NCI-H2196 (cell line): ENCODE measurements at regions not wholly inside any gene's neighbourhood (a gene's known extent, or its start where the extent isn't known, plus 50 kb on each side); places are given as distances from the start of the nearest gene placed in this dataset.

ENCODE experiments used
- DNase-seq: peaks from one replicate; lab custom pipeline; 2025; ENCODE audit not compliant: unreplicated experiment; lab: John Stamatoyannopoulos, UW

DNA sequence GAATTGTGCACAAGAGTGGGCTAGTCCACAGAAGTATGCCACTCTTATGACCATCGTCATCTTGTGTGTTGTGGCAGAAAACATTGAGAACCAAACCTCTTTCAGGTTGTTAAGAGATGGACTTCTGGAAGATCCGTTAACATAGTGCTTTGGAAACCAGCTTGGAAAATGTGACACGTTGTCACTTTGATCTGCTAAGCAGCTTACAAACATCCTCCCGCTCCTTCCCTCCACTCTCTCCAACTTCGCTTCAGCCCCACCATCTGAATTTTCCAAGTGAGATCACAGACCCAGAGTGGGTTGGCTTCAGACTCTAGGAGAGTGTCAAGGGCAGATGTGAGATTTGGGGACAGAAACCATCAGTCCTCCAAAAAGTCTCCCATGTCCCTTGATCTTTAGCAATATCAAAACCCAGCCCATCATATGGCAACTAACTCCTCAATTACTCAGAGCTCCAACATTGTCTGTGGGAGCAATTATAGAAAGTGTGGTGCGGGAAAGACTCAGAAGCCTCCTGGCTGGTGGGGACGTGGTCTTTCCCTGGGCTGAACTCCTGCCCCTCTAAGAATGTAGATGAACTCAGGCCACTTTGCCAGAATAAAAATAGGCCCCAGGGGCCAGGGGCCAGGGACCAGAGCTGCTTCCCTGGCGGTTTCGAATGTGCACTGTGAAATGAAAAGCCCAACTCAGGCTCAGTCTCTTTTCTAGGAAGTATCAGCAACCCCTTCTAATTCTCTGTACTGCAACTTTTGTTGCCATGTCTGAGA, 129.5 kb downstream of the SLC38A6 start:
- no peak for DNase-seq

DNA sequence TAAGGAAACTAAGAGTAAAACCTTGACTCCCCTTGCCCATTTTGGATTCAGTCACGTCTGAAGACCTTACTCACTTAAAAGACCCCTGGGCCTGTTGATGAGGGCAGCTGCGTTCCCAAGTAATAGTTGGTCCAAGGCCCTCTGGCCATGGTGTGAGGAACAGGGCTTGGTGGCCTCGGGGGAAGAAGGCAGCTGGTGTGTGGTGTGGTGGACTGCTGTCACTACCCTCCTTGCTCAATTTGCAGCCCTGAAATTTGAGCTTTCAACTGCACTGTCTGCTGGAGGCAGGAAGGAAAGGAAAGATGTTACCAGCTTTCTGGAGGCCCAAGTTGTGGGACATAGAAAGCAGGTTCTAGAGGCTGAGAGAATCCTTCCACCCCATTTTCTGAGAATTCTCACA, 128.2 kb downstream of the SLC38A6 start:
- DNase-seq = no peak

DNA sequence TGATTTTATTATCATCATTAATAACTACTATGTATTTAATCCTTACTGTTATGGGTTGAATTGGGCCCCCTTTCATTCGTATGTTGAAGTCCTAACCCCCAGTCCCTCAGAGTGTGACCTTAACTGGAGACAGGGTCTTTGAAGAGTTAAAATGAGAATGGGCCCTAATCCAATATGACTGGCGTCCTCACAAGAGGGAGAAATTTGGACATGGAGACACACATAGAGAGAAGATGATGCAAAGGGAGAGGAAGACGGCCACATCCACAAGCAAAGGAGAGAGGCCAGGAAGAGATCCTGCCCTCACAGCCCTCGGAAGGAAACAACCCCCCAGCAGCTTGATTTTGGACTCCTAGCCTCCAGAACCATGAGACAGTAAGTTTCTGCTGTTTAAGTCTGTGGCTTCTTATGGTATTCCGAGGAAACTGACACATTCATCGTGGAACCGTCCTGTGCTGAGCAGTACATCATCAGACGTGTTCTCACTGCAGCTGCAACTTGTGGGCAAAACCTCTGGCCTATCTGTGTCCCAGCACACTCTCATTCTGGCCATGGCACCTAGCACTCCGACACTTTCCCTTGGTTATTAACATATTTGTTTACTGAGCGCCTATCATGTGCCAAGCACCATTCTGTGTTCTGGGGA, 127.6 kb downstream of the SLC38A6 start:
- no peak for DNase-seq

DNA sequence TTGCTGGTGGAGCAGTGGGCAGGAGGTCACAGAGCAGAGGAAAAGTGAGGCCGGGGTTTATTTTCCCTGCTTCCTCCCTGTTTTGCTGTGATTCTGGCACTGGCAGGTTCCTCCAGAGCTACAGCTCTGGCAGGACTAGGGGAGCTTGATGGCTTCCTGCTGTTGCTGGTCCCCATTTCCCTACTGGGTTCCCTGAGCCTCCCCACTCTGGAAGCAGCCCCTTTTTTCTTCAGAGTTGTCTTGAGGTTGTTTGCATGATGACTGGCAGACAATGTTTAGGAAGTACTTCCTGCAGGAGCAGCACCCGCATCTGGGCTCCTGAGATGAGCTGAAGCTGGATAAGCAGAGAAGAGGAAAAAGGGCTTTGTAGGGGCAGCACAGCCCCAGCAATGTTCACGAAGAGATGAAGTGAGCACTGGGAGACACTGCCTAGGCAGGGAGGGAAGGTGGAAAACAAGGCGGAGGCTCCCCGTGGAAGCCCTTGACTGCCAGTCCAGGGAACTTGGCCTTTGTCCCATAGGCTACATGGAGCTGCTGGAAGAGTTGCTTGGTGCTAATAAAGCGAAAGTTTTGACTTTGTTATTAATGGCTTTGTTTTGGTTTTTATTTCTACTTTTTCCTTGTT, 126.9 kb downstream of the SLC38A6 start:
- DNase-seq = no peak

DNA sequence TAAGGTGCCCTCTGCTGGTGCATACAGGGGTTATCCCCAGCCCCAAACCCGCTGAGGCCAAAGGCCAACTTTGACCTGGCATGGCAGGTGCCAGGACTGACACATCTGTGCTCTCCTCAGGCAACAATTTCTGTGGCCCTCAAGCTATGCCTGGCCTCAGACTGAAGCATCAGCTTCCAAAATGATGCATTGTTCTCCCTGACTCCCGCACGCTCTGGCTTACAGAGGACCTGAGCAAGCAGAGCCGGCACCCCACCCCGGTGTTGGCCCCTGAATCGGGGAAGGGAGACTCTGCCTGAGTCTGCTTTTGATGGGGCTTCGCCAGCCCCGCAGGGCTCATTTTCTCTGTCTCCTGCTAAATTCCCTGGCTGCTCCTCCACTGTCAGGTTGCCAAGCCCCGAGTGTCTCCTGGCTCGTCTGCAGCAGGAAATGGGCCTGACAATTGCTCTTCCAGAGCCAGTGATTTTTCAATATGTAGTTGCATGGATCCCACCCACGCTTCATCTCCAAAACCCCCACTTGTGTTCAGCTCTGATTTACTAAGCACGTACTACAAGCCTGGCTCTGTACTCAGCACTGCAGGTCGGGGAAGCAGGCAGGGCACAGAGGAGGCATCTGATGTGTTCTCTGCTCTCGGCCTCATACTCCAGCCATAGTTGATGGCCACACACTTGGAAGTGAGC, 126.1 kb downstream of the SLC38A6 start:
- DNase-seq = peak; percentile 27

DNA sequence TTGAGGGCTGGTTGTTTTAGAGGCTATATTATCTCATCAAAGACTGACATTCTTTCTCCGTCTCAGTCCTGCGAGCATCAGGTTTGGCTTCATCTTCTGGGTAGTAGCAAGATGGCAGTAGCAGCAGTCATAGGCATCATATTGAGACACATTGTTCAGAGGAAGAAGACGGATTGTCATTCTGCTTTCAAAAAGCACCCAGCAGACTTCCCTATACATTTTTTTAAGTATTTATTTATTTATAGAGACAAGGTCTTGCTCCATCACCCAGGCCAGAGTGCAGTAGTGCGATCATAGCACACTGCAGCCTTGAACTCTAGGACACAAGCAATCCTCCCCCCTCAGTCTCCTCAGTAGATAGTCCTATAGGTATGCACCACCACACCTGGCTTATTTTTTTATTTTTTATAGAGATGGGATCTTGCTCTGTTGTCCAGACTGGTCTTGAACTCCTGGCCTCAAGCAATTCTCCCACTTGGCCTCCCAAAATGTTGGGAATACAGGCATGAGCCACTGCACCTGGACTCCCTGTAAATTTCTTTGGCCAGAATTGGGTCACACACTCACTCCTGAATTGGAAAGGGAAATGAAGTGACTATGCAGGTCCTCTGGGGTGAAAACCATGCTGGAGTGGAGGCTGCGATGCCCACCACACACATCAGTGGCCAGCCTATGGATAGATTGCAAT, 125.4 kb downstream of the SLC38A6 start:
- DNase-seq = no peak

DNA sequence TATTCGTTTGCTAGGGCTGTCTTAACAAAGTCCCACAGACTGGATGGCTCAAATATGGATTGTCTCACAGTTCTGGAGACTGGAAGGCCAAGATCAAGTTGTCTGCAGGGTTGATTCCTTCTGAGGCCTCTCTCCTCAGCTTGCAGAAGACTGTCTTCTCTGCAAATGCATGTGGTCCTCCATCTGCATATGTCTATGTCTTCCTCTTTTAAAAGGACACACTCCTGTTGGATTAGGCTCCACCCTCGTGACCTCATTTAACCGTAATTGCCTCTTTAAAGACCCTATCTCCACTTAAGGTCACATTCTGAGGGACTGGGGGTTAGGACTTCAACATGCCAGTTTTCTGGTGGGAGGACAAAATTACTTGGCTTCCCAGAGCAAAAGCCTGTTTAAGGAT, 123.3 kb downstream of the SLC38A6 start:
- DNase-seq = no peak

DNA sequence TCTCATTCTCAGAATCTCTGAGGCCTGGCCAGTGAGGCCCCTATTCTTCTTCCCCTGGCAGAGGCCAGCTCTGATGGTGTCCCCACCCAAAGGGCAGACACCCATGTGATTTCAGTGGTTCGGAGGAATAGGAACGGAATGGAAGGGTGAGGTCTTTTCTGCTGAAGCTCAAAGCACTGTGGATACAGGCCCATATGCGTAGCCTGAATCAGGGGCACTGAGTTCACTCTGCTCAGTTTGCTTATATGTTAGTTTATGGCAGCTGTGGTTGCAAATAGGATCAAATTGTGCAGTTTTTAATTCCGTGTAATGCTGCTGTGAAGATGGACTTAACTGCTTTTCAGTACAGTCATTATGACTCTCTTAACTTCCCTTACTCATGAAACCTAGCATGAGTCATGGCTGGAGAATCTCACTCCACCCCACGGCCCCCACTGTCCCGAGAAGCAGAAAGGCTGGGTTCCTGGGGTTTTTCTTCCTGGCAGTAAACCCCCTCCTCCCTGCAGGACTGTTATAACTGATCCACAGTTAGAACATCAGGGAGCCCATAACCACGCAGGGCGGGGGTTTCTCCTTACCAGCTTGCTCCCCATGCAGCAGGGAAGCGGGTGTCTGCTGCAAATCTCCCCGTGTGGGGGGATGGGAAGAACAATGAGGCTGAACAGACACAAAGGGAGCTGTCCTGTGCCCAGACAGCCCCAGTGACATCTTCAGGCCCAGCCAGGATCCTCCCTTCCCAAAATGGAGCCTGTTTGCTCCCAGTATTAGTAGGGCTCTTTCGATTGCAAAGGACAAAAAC, 122.7 kb downstream of the SLC38A6 start:
- no peak for DNase-seq

DNA sequence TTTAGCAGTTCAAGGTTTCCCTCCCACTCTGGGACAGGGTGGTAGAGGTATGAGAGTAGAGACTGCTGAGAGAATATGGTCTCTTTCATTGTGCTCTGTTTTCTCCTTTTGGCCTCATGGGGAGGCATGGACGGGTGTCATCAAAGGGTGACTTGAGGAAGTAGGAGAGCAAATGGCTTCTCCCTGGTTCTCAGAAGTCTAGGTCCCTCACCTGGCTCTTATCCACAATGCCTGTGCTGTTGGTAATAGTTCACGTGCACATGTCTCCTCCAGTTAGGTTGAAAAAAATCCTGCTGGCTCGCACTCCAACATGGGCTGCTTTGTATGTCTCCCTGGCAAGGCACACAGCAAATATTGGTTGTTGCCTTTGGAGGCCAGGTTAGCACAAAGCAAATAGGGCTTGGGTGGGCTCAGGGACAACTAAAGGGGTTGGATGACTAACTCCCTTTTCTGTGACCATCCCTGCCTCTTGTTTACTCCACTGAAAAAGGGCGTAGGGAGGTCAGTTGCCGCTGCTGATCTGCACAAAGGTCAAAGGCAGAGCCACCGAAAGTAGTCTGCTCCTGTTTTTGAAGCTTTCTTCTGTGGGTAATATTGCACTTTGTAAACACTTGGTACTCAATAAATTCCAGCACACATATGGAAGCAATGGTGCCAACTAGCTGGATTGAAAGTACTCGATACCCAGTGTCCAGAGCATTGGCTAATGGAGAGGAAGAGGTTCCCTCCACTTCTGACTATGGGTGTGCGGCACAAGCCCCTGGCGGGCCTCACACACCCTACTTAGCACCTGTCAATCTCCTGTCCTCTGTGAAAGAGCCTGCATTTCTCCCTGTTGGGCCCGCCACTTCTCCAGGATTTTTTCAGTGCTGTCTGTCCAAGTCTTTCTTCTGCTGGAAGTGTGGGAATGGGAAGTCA, 121.8 kb downstream of the SLC38A6 start:
- DNase-seq = no peak
